ENCODE measurements at regions not wholly inside any gene's neighbourhood (a gene's known extent, or its start where the extent isn't known, plus 50 kb on each side); places are given as distances from the start of the nearest gene placed in this dataset.
A peak's percentile ranks its signal among the peaks of the same experiment; 100 is the strongest.

DNA sequence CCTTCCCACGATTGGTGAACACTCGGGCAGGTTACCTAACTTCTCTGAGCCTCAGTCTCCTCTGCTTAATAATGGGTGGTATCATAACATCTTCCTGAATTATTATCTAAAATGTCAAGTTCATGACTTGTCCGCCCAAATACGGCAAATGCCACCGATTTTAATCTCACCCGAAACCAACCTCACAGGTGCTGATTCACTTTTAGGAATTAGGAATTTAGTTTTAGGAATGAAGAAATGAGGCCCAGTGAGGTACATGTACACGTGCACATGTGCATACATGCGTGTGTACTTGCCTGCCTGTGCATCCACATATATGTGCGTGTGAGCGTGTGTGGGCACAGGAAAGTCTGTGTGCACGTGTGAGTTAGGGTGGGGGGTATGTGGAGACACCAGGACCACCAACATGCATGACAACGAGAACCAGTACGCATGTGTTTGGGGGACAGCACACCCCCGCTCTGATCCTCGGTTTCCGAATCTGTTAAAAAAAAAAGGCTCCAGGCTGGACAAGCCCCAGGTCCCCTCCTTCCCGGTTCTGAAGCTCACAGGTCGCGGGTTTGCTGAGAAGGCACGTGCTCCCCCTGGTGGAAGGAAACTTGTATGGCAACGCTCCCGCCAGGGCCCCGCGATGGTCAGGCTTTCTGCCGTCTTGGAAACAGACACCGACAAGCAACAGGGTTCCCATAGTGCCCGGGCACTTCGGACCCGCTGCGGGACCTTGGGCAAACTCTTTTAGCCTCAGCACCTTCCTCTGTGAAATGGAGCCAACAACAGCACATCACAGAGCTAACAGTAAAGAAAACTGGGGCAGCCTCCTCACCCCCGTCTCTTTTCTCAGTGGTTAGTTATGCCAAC, 219.2 kb downstream of the RBFOX3 start:
- peak; percentile 49 for DNase-seq

- no peak for DNase-seq
Measured at GRCh38 chr17:79389896-79390295, 221.0 kb downstream of the RBFOX3 start.

- peak; percentile 62 for DNase-seq
Measured at GRCh38 chr17:79388556-79389295, 222.1 kb downstream of the RBFOX3 start.

GRCh38 chr17:79387783-79388182, 223.1 kb downstream of the RBFOX3 start:
- no peak for DNase-seq

GRCh38 chr17:79385962-79386563, 224.8 kb downstream of the RBFOX3 start:
- DNase-seq = no peak

DNA sequence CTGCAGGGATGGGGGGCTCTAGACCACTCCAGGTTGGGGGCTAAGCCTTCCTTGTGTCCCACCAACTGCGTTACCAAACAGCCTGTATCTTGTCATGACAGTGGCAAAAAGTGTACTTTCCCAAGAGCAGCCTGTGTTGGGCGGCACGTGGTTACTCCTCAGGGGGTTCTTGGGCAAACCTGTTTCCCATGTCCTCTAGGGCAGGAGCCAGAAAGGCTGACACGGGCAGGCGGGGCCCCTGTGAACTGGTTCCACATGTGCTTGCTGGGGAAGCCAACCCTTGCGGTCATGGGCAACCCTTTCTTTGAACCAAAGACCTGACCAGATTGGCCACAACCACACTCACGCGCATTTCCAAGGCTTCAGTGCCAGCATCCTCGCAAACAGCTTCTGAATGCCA, 228.5 kb downstream of the RBFOX3 start:
- DNase-seq = no peak

DNA sequence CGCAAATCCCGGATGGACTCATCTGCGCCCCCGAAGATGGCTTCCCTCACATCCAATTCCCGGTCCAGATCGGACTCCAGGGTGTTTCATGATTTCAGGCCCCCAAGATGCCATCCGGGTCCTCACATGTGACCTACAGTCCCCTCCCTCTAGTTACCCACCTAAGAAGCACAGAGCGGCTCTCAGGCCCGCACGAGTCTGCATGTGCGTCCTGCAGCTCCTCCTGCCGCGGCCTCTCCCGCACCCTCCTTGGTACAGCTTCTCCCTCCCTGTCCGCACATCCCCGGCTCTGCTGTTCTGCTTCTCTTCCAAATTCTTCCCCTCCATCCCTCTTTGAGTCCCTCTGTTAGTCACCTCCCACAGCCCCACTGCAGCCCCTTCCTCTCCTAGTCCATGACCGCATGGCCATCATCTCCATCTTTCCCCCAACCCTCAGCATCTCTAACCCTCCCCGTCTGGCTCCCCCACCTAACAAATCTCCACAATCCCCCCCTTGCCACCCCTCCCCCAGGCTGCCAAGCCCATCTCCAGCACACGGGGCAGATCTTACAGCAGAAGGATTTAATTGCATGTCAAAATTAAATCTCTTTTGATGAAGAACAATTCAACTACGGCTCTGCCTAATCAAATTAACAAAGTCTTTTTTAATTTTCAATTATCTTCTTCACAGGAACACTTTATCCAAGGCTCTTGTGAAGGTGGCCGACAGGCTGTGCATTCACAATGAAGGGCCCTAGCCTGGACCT, 231.0 kb downstream of the RBFOX3 start:
- no peak for DNase-seq

DNA sequence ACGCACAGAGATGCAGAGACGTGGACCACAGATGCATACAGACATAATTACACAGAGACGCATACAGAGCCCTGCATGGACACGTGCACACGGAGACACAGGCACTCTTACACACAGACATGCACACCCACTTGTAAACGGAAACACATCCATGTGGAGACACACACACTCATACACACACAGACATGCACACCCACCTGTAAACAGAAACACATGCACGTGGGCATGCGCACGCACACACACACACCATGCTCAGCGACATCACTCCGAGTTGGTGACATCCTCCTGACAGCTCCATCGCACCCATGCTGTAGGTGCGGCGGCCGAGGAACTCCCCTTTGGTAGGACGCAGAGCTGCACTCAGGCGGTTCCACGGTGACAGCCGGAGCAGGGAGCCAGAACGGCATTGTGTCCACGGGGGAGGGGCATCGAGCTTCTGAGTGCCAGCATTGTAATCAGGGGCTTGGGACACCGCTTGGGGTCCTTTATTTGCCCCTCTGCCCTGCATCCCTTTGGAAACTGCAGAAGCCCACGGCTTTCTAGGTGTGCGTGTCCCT, 233.5 kb downstream of the RBFOX3 start:
- no peak for DNase-seq

GRCh38 chr17:79374807-79375206, 236.0 kb downstream of the RBFOX3 start:
- no peak for DNase-seq

GRCh38 chr17:79374087-79374689, 236.7 kb downstream of the RBFOX3 start:
- no peak for DNase-seq

GRCh38 chr17:79372470-79373238, 238.2 kb downstream of the RBFOX3 start:
- DNase-seq = no peak

- DNase-seq = no peak
Measured at GRCh38 chr17:79371984-79372383, 238.9 kb downstream of the RBFOX3 start.

DNA sequence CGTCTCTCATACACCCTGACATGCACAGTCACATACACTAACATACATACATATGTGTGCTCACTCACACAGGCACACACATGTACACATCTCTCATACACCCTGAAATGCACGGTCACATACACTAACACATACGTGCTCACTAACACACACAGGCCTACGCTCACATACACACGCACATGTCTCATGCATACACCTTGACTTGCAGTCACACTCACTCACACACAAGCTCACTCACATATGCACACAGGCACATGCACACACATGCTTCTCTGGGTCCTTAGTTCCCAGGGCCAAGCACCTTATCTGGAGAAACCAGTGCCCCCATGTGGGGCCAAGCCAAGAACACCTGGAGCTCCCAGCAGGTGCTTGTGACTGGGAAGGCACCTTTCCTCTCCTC, 240.3 kb downstream of the RBFOX3 start:
- DNase-seq = no peak

DNA sequence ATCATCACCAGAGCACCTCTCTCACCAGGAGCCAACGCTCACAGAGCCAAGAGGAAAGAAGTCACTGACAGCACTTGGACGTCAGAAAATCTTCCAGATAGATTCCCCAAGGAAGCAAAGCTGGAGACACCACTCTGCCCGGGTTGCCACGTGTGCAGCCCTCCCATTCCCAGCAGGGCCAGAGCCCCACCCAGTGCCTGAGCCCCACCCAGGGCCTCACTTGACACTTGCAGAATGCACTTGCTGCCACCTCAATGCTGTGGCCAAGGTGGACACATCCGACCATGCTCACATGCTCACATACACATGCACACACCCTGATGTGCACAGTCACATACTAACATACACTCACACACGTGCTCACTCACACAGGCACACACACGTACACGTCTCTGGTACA, 240.7 kb downstream of the RBFOX3 start:
- DNase-seq = no peak

DNA sequence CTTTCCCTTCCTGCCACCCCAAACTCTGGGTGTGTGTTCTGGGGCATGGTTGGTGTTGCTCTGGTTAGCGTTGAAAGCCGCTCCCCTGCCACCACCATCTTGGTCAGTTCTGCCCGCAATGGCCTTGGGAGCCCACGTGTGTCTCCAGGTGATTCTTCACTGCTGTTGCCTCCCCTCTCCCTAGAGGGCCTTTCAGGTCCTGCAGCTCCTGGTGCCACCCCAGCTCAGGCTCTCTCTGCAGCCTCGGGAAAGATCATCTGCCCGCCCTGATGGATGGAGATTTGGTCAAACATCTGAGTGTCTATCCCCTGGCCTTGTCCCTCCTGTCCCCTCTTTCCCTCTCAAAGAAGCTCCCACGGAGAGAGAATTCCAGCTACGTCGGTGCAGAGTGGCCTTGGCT, 241.3 kb downstream of the RBFOX3 start:
- DNase-seq = no peak

DNA sequence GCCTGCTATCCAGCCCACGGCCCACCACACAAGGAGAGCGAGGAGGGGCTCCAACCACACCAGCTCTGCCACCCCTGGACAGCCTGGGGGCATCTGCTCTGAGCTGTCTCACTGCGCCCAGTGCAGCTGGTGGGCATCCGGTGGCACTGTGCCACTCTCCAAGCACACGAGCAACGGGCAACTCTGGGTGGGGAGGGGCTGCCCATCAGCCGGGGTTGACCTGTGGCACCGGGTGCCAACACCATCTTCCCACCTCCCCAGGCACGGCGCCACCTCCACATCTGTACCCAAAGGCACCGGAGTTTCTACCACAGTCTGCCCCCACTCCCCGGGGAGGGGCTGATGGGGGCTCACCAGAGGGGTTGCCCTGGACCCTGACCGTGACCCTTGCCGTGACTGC, 241.8 kb downstream of the RBFOX3 start:
- DNase-seq = no peak

DNA sequence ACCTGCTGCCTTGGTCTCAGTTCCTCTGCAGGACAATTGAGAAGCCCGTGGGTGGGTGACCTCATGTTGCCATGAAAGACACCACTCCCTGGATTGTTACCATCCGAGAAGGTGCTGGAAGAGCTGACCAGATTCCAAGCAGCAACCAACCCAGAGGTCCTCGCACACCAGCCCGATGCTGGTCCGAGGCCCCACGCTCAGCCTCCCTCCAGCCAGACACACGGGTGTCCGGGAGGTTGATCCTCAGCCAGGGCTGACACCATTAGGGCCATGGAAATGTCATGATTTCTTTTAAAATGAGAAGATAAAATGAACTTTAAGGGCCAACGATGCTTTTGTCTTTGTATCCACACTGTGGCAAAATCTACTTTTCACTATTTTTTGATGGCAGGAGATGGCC, 242.3 kb downstream of the RBFOX3 start:
- no peak for DNase-seq

GRCh38 chr17:79366988-79367571, 243.8 kb downstream of the RBFOX3 start:
- DNase-seq = no peak

DNA sequence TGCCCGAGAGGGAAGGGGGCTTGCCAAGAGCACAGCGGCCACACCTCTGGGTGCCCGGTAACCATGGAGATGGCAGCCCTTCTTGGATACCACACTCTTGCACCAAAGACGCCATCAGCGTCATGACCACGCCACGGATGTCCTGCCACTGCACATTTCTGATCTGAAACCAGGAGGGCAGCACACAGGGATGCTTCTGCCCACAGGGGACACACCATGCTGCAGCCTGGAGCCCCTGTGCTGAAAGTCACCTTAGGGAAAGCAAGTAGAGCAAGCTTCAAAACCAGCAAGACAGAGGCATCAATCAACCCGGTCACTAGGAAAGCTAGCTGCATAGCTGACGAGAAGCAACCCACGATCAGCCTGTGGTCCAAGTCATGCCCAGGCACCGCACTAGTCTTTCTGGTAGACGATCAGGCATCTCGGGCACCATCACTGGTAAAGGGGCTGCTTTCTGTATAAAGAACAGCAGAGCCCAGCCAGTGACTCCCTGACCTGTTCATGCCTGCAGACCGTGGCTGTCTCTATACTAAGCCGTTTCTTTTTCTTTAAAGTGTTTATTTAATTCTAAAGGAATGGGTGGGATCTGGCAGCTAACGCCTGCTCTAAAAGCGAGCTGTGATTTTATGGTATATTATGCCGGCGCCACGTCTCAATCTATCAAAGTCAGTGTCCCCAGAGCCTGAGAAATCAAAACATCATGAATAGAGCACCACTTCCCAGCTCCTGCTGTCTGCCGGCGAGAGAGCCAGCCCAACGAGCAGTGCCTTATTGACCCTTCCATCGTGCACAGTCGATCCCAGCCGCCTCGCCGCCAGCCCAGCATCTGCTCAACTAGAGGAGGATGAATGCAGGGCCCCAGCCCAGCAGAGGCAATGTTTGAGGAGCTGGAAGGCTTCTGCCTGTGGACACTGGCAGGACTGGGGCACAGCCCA, 244.7 kb downstream of the RBFOX3 start:
- DNase-seq = no peak

DNA sequence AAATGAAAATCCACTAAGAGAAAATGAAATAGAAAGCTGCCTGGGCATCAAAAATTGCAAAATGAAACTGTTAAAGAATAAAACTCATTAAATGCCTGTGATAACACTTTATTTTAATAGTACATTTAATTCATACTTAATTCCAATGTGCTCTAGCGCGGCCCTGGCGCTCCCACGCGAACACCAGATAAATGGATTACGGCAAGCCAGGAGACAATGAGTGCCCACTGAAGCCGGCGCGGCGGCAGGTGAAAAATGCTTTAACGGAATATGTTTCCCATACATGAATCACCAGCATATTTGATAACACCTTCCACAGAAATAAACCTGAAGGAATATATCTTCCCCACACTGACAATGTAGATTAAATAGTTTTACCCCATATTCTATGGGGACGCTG, 245.5 kb downstream of the RBFOX3 start:
- DNase-seq = no peak

Data from NCI-H2171 (cell line).